ENCODE measurements at regions not wholly inside any gene's neighbourhood (a gene's known extent, or its start where the extent isn't known, plus 50 kb on each side); places are given as distances from the start of the nearest gene placed in this dataset.

GRCh38 chrX:97790850-97791249 lies 907.1 kb downstream of the RPA4 start:
- TF ChIP-seq CTCF (IDR thresholded peaks at IDR 0.05) (no peak), POLR2A (IDR thresholded peaks at IDR 0.05) (no peak)
